ENCODE measurements at regions not wholly inside any gene's neighbourhood (a gene's known extent, or its start where the extent isn't known, plus 50 kb on each side); places are given as distances from the start of the nearest gene placed in this dataset.

GRCh38 chr9:75653750-75654149, 236.7 kb upstream of the PCSK5 start:
- CTCF ChIA-PET = no interaction called here
- no peaks in the 10 kb centered on the region for H3K36me3 ChIP-seq (ENCODE audit: control insufficient read depth in 1 of 2, insufficient read depth in 2 of 2, low read length in 2 of 2)
- peaks cover 16% of the 10 kb centered on the region; the same call in 1 of the 2 replicates for H3K27me3 ChIP-seq (ENCODE audit: insufficient read depth, low read length)
- H3K4me3 ChIP-seq (replicated peaks in 1 of 2; ENCODE audit: low read depth in 1 of 2, low read length in 2 of 2) = no peak overlapping the region
- RAD21 ChIA-PET (ENCODE audit: low non-redundant PET in 1 of 2, low total read pairs in 2 of 2, uncharacterized antibody in 2 of 2, unreplicated experiment in 2 of 2) = no interaction called here
- no peak for DNase-seq (ENCODE audit: low read depth, low spot score)
- no peak overlapping the region for H3K4me2 ChIP-seq (ENCODE audit: low read length)
- BruUV-seq (replicated peaks) = no TSS peak
- no peaks in the 10 kb centered on the region for H3K9me3 ChIP-seq (ENCODE audit: control insufficient read depth in 1 of 2, insufficient read depth in 1 of 2, low read depth in 1 of 2, low read length in 2 of 2)
- POLR2A ChIA-PET = no interaction called here
- H3K79me2 ChIP-seq (ENCODE audit: insufficient read depth, low read length) = no peaks in the 10 kb centered on the region
- H3K9me2 ChIP-seq (ENCODE audit: insufficient read depth) = no peaks in the 10 kb centered on the region
- H3K9ac ChIP-seq (ENCODE audit: low read length) = no peak overlapping the region
- no peak overlapping the region for H2AFZ ChIP-seq (ENCODE audit: low read depth, low read length, poor library complexity, severe bottlenecking)
- no peaks in the 10 kb centered on the region for H4K20me1 ChIP-seq (ENCODE audit: insufficient read depth)
- TF ChIP-seq SIN3A (IDR thresholded peaks at IDR 0.05; ENCODE audit: low read depth) = no peak
- no peak for TF ChIP-seq RAD21 (IDR thresholded peaks at IDR 0.05; ENCODE audit: low read depth)
- TF ChIP-seq SP1 (IDR thresholded peaks at IDR 0.05; ENCODE audit: low read depth) = no peak
- no peak for TF ChIP-seq FOSL1 (IDR thresholded peaks at IDR 0.05; ENCODE audit: low read depth)
- TF ChIP-seq CBX3 (IDR thresholded peaks at IDR 0.05; ENCODE audit: low read depth) = no peak
- no peak for TF ChIP-seq POLR2AphosphoS5 (IDR thresholded peaks at IDR 0.05; ENCODE audit: low read depth, low read length)
- TF ChIP-seq EZH2phosphoT487 (IDR thresholded peaks at IDR 0.05; ENCODE audit: borderline replicate concordance) = no peak
- TF ChIP-seq ATF3 (IDR thresholded peaks at IDR 0.05) = no peak
- no peak for TF ChIP-seq EGR1 (IDR thresholded peaks at IDR 0.05; ENCODE audit: low read depth)
- TF ChIP-seq EZH2 (IDR thresholded peaks at IDR 0.05) = no peak
- no peak for TF ChIP-seq REST (IDR thresholded peaks at IDR 0.05; ENCODE audit: low read depth)
- no peak for TF ChIP-seq ZBTB33 (IDR thresholded peaks at IDR 0.05; ENCODE audit: extremely low read depth, insufficient replicate concordance, low read length)
- TF ChIP-seq ELF1 (IDR thresholded peaks at IDR 0.05; ENCODE audit: borderline replicate concordance, low read depth) = no peak
- TF ChIP-seq JUND (IDR thresholded peaks at IDR 0.05) = no peak
- TF ChIP-seq POLR2A (IDR thresholded peaks at IDR 0.05; ENCODE audit: borderline replicate concordance, extremely low read depth, insufficient read depth, insufficient read length) = no peak
- no peaks in the 10 kb centered on the region for H3K4me1 ChIP-seq (ENCODE audit: control insufficient read depth in 1 of 2, insufficient read depth in 2 of 2, low read length in 2 of 2)
- intact Hi-C loops (cut with micrococcal nuclease) = no loop called here
- no peak for ATAC-seq
- H3K27ac ChIP-seq (ENCODE audit: low read depth, low read length) = no peak overlapping the region
